PC-9 (cell line): ENCODE measurements at regions not wholly inside any gene's neighbourhood (a gene's known extent, or its start where the extent isn't known, plus 50 kb on each side); places are given as distances from the start of the nearest gene placed in this dataset.

Experiments
- BruUV-seq: library from RNA; stranded (reverse); fragments of 400-500 nt; replicated peaks from 2 replicates; lab custom pipeline; 2021; lab: Mats Ljungman, UMichigan
- CTCF ChIA-PET: fragments of 300-600 bp; sonication (Branson Sonifier 250); formaldehyde crosslinking; loops from one replicate; lab custom pipeline; 2022; ENCODE audit warnings: antibody characterized with exemption; lab: Charles Lee
- POLR2A ChIA-PET: fragments of 300-600 bp; sonication (Branson Sonifier 250); formaldehyde crosslinking; loops from one replicate; lab custom pipeline; 2022; ENCODE audit warnings: antibody characterized with exemption; ENCODE audit not compliant: unreplicated experiment; lab: Charles Lee
- DNase-seq, 2 experiments: peaks; one replicate each; pipeline versions ENCODE4 v3.0.0 to v3.0.0-alpha.2; 2015 to 2022; ENCODE audit warnings: mixed read lengths in 1 of 2
- H2AFZ ChIP-seq: fragments of 200-600 bp; sonication (generic); 2 replicates; pipeline ENCODE4 v1.8.1; 2017; ENCODE audit warnings: antibody characterized with exemption
- H3F3A ChIP-seq: fragments of 200-600 bp; sonication (generic); 2 replicates; pipeline ENCODE4 v1.8.1; 2017; ENCODE audit warnings: antibody characterized with exemption, mild to moderate bottlenecking, low read depth; ENCODE audit not compliant: insufficient read depth
- H3K27ac ChIP-seq: fragments of 200-600 bp; sonication (generic); 2 replicates; pipeline ENCODE4 v1.6.1; 2016; ENCODE audit warnings: mixed run types
- H3K27me3 ChIP-seq: fragments of 200-600 bp; sonication (generic); 2 replicates; pipeline ENCODE4 v1.6.1; 2016; ENCODE audit warnings: low read depth, mixed run types; ENCODE audit not compliant: insufficient read depth
- H3K36me3 ChIP-seq: fragments of 200-600 bp; sonication (generic); 2 replicates; pipeline ENCODE4 v1.6.1; 2016; ENCODE audit warnings: low read depth, mixed run types
- H3K4me1 ChIP-seq: fragments of 200-600 bp; sonication (generic); replicated peaks from 2 replicates; pipeline ENCODE4 v1.6.1; 2016; ENCODE audit warnings: mixed run types; ENCODE audit not compliant: insufficient read depth
- H3K4me2 ChIP-seq: fragments of 200-600 bp; sonication (generic); 2 replicates; pipeline ENCODE4 v1.6.1; 2017; ENCODE audit warnings: mixed run types
- H3K4me3 ChIP-seq: fragments of 200-600 bp; sonication (generic); 2 replicates; pipeline ENCODE4 v1.6.1; 2016; ENCODE audit warnings: mixed run types
- H3K79me2 ChIP-seq: fragments of 200-600 bp; sonication (generic); 2 replicates; pipeline ENCODE4 v1.6.1; 2017; ENCODE audit warnings: low read depth, mixed run types
- H3K9me2 ChIP-seq: fragments of 200-600 bp; sonication (generic); 2 replicates; pipeline ENCODE4 v1.8.1; 2017; ENCODE audit warnings: mild to moderate bottlenecking; ENCODE audit not compliant: insufficient read depth
- H3K9me3 ChIP-seq: fragments of 200-600 bp; sonication (generic); 2 replicates; pipeline ENCODE4 v1.8.1; 2016; ENCODE audit warnings: low read depth; ENCODE audit not compliant: insufficient read depth
- H4K20me1 ChIP-seq: fragments of 200-600 bp; sonication (generic); 2 replicates; pipeline ENCODE4 v1.8.1; 2017; ENCODE audit not compliant: insufficient read depth
- CTCF ChIP-seq: fragments of 200-600 bp; sonication (generic); conservative IDR thresholded peaks from 2 replicates; pipeline ENCODE4 v1.6.1; 2017; ENCODE audit warnings: mixed run types, antibody characterized with exemption, mild to moderate bottlenecking, moderate library complexity
- EZH2 ChIP-seq: fragments of 200-600 bp; sonication (generic); IDR thresholded peaks from 2 replicates; pipeline ENCODE4 v1.8.0; 2017; ENCODE audit warnings: antibody characterized with exemption, low read depth
- intact Hi-C: fragments of 100-400 bp; cut with micrococcal nuclease; formaldehyde crosslinking; loops from one replicate; pipeline ENCODE4 v1.10.0; 2022; ENCODE audit not compliant: unreplicated experiment

- H3K4me3 ChIP-seq = no peak overlapping the region
- POLR2A ChIA-PET = no interaction called here
- CTCF ChIA-PET = no interaction called here
Measured at GRCh38 chr3:113113361-113113760, 98.0 kb upstream of the BOC start.

DNA sequence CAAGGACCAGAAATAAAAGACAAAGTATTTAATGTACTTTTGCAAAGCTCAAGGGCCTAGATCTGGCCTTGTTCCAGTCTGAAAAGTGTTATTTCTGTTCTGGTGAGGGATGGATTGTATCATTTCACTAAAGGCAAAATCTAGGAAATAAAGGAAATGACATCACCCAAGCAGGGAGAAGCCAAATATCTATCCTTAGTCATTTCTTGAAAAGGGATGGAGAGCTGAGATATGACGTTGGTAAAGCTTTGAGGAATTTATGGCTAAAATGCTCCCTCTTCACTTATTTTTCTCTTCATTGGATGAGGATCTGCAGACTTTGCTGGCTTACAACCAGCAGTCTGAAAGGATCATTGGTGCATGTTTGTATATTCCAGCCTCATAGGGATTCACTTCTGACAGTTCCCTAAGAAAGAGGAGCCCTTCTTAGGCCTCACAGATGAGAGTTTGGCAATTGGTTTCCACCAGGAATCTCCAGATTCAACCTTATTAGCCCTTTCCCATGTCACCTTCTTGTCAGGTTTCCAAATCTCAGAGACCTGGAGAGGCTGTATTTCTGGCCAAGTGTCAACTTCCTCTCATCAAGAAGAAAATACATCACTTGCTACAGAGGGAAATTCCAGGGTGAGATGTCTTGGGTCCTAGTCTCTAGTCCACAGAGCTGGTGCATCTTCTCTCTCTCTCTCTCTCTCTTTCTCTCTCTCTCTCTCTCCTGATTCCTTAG lies 93.7 kb upstream of the BOC start:
- no peak for TF ChIP-seq CTCF
- no peak for TF ChIP-seq EZH2
- Histone ChIP-seq H3K36me3 (no peaks in the 10 kb centered on the region), H4K20me1 (no peaks in the 10 kb centered on the region), H3K27me3 (no peaks in the 10 kb centered on the region), H3K4me2 (no peak overlapping the region), H3K9me3 (no peaks in the 10 kb centered on the region), H2AFZ (no peak overlapping the region), H3K4me1 (no peaks in the 10 kb centered on the region), H3K4me3 (no peak overlapping the region), H3K9me2 (no peaks in the 10 kb centered on the region), H3K79me2 (no peaks in the 10 kb centered on the region), H3K27ac (no peak overlapping the region), H3F3A (no peaks in the 10 kb centered on the region)
- no TSS peak for BruUV-seq
- CTCF ChIA-PET = no interaction called here
- no peak for DNase-seq
- POLR2A ChIA-PET = no interaction called here
- intact Hi-C loops = no loop called here

More at GRCh38 chr3:113113361-113113760, 98.0 kb upstream of the BOC start:
- Histone ChIP-seq H3K27me3 (no peaks in the 10 kb centered on the region), H3K4me2 (no peak overlapping the region), H2AFZ (no peak overlapping the region), H3K79me2 (no peaks in the 10 kb centered on the region), H3K27ac (no peak overlapping the region), H3K4me1 (peaks cover 8% of the 10 kb centered on the region; the same call in 1 of the 2 replicates), H3K9me3 (no peaks in the 10 kb centered on the region), H3F3A (0 out of 2 replicates have a peak, but pooled peaks cover 6% of the 10 kb centered on the region), H3K36me3 (no peaks in the 10 kb centered on the region), H4K20me1 (no peaks in the 10 kb centered on the region), H3K9me2 (no peaks in the 10 kb centered on the region)
- TF ChIP-seq EZH2 (no peak), CTCF (no peak)
- DNase-seq = no peak
- BruUV-seq = no TSS peak
- intact Hi-C loops = no loop called here

DNA sequence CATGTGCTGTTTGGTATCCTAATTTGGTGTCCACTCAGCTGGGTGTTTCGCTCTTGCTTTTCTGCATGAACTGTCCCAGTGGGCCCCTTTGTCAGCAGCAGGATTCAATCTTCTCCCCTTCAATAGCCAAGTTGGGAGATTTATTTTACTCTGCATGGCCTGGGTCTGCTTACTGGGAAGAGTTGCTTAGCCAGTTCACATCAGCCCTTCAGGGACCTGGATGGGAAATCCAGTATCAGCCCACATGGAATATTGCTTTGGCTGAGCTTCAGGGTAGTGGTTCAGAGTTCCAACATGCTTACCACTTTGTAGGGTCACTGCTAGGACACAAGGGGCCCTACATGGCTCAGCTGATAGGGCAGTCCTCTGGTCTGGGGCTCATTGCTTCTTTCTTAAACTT lies 93.0 kb upstream of the BOC start:
- Histone ChIP-seq H3K27ac (no peak overlapping the region), H3F3A (no peaks in the 10 kb centered on the region), H3K9me3 (no peaks in the 10 kb centered on the region), H4K20me1 (no peaks in the 10 kb centered on the region), H3K36me3 (no peaks in the 10 kb centered on the region), H3K4me2 (no peak overlapping the region), H3K4me3 (no peak overlapping the region), H3K79me2 (no peaks in the 10 kb centered on the region), H3K9me2 (no peaks in the 10 kb centered on the region), H3K4me1 (no peaks in the 10 kb centered on the region), H2AFZ (no peak overlapping the region), H3K27me3 (no peaks in the 10 kb centered on the region)
- no peak for TF ChIP-seq EZH2
- no peak for TF ChIP-seq CTCF
- ChIA-PET POLR2A (no interaction called here), CTCF (no interaction called here)
- DNase-seq = no peak
- BruUV-seq = no TSS peak
- intact Hi-C loops = no loop called here
